ENCODE measurements at regions not wholly inside any gene's neighbourhood (a gene's known extent, or its start where the extent isn't known, plus 50 kb on each side); places are given as distances from the start of the nearest gene placed in this dataset.

DNA sequence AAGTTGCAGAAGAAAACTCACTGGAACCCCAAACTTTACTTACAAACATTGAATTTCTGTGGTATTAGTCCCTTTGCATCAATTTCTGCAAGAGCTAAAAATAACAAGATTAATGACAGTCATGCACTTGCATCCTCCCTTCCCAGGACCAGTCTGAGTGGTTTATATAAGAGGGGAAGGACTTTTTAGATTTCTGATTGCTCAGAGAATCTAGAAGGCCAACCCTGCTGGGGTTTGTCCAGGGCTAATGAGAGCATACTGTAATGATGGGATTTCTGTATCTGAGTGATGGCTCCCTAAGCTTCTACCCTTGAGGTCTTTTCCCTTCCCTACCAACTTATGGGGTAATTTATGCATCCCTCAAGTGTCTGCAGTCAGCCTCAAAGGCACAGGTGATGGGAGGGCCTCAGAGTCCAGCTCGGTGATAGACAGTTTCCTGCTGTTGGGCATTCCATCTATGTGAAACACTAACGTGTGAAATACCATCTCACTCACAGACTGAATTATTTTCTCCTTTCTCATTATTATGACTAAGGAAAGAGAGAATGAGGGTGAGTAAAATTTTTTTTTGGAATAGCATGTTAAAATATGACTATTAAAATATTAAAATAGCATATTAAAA lies 556.3 kb downstream of the RIT2 start:
- CTCF ChIA-PET = no interaction called here
- Mint-ChIP-seq H3K9me3 (peaks cover 9% of the 10 kb centered on the region), H3K4me1 (no peaks in the 10 kb centered on the region), H3K36me3 (ENCODE audit: low read depth) (no peaks in the 10 kb centered on the region), H3K27me3 (no peaks in the 10 kb centered on the region), H3K27ac (no peak overlapping the region), H3K4me3 (no peak overlapping the region)
- no peak for DNase-seq
- POLR2A ChIA-PET = no interaction called here

DNA sequence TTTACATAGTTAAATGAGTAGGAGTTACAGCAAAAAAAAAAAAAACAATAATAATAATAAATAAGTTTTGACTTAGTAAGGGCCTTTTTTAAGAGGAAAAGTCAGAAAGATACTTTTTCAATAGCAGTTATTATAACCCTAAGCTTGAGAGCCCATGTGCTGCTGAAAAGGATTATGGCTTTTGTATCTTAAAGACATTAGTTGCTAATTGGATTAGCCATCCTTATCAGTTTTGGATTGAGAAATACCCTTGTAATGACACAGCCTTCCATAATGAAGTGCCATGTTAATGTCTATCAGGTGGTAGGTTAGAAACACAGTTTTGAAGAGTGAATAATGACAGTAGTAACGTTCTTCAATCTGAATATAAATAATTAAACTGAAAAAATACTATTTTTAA lies 554.0 kb downstream of the RIT2 start:
- H3K4me3 Mint-ChIP-seq = no peak overlapping the region
- H3K9me3 Mint-ChIP-seq = peaks cover 3% of the 10 kb centered on the region
- no peaks in the 10 kb centered on the region for H3K27me3 Mint-ChIP-seq
- DNase-seq = no peak
- POLR2A ChIA-PET = no interaction called here
- no peaks in the 10 kb centered on the region for H3K36me3 Mint-ChIP-seq (ENCODE audit: low read depth)
- no peak overlapping the region for H3K27ac Mint-ChIP-seq
- no peaks in the 10 kb centered on the region for H3K4me1 Mint-ChIP-seq
- CTCF ChIA-PET = no interaction called here

GRCh38 chr18:42563995-42564394 lies 551.5 kb downstream of the RIT2 start:
- Mint-ChIP-seq H3K9me3 (no peaks in the 10 kb centered on the region), H3K4me1 (no peaks in the 10 kb centered on the region), H3K36me3 (ENCODE audit: low read depth) (no peaks in the 10 kb centered on the region), H3K27me3 (no peaks in the 10 kb centered on the region), H3K27ac (no peak overlapping the region), H3K4me3 (no peak overlapping the region)
- ChIA-PET CTCF (no interaction called here), POLR2A (no interaction called here)
- no peak for DNase-seq

GRCh38 chr18:42564761-42565160 lies 550.7 kb downstream of the RIT2 start:
- no peaks in the 10 kb centered on the region for H3K27me3 Mint-ChIP-seq
- ChIA-PET CTCF (no interaction called here), POLR2A (no interaction called here)
- no peak for DNase-seq
- H3K4me3 Mint-ChIP-seq = no peak overlapping the region
- H3K4me1 Mint-ChIP-seq = no peaks in the 10 kb centered on the region
- H3K9me3 Mint-ChIP-seq = no peaks in the 10 kb centered on the region
- no peak overlapping the region for H3K27ac Mint-ChIP-seq
- no peaks in the 10 kb centered on the region for H3K36me3 Mint-ChIP-seq (ENCODE audit: low read depth)

GRCh38 chr18:42568773-42569172 lies 546.7 kb downstream of the RIT2 start:
- DNase-seq = no peak
- POLR2A ChIA-PET = no interaction called here
- no peaks in the 10 kb centered on the region for H3K4me1 Mint-ChIP-seq
- H3K27ac Mint-ChIP-seq = no peak overlapping the region
- H3K27me3 Mint-ChIP-seq = no peaks in the 10 kb centered on the region
- H3K36me3 Mint-ChIP-seq (ENCODE audit: low read depth) = no peaks in the 10 kb centered on the region
- peaks cover 2% of the 10 kb centered on the region for H3K9me3 Mint-ChIP-seq
- H3K4me3 Mint-ChIP-seq = no peak overlapping the region
- CTCF ChIA-PET = no interaction called here

- no peaks in the 10 kb centered on the region for H3K4me1 Mint-ChIP-seq
- H3K27ac Mint-ChIP-seq = no peak overlapping the region
- ChIA-PET CTCF (no interaction called here), POLR2A (no interaction called here)
- no peaks in the 10 kb centered on the region for H3K27me3 Mint-ChIP-seq
- no peak for DNase-seq
- no peak overlapping the region for H3K4me3 Mint-ChIP-seq
- H3K36me3 Mint-ChIP-seq (ENCODE audit: low read depth) = no peaks in the 10 kb centered on the region
- peaks cover 2% of the 10 kb centered on the region for H3K9me3 Mint-ChIP-seq
Measured at GRCh38 chr18:42574871-42575270, 540.6 kb downstream of the RIT2 start.

GRCh38 chr18:42576124-42576523 lies 539.4 kb downstream of the RIT2 start:
- DNase-seq = no peak
- ChIA-PET POLR2A (no interaction called here), CTCF (no interaction called here)
- H3K4me3 Mint-ChIP-seq = no peak overlapping the region
- peaks cover 2% of the 10 kb centered on the region for H3K9me3 Mint-ChIP-seq
- H3K27me3 Mint-ChIP-seq = no peaks in the 10 kb centered on the region
- no peaks in the 10 kb centered on the region for H3K36me3 Mint-ChIP-seq (ENCODE audit: low read depth)
- no peaks in the 10 kb centered on the region for H3K4me1 Mint-ChIP-seq
- no peak overlapping the region for H3K27ac Mint-ChIP-seq

DNA sequence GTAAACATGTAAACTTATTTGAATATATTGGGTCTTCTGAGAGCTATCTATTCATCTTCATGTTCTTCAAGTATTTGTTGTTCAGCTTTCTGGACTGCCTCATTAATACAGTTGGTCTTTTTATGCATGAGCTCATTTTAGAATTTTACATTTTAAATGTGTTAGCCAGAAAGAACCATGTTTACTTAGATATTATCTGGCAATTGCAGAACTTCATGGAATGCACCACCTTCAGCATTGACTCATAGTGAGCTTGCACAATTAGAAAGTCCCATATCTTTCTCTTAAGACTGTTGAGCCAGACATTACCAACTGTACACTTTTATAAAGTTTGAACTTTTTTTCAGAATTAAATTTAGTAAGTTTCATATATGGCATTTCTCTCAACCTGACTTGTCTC lies 536.7 kb downstream of the RIT2 start:
- ChIA-PET CTCF (no interaction called here), POLR2A (no interaction called here)
- Mint-ChIP-seq H3K9me3 (no peaks in the 10 kb centered on the region), H3K36me3 (ENCODE audit: low read depth) (no peaks in the 10 kb centered on the region), H3K4me1 (no peaks in the 10 kb centered on the region), H3K27me3 (no peaks in the 10 kb centered on the region), H3K4me3 (no peak overlapping the region), H3K27ac (no peak overlapping the region)
- no peak for DNase-seq

DNA sequence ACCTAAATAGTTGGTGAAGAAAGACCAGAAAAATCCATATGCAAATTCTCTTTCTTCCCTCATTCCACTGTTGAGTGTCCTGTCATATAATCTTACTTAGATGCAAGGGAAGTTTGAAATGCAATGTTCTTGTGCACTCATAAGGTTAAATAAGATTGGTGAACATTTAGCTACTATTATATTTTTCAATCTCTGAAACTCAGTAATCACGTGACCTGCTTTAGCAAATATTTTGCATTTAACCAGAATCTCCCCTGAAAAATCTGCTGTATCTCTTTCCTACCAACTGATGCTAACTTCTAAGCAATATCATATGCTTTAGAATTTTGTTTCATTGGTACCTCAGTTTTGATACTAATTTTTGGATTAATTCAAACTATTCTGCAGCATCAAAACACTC lies 533.2 kb downstream of the RIT2 start:
- H3K27me3 Mint-ChIP-seq = no peaks in the 10 kb centered on the region
- H3K4me1 Mint-ChIP-seq = no peaks in the 10 kb centered on the region
- H3K36me3 Mint-ChIP-seq (ENCODE audit: low read depth) = no peaks in the 10 kb centered on the region
- no peak for DNase-seq
- no peak overlapping the region for H3K4me3 Mint-ChIP-seq
- H3K27ac Mint-ChIP-seq = no peak overlapping the region
- ChIA-PET POLR2A (no interaction called here), CTCF (no interaction called here)
- H3K9me3 Mint-ChIP-seq = peaks cover 3% of the 10 kb centered on the region

- Mint-ChIP-seq H3K4me1 (no peaks in the 10 kb centered on the region), H3K4me3 (no peak overlapping the region), H3K36me3 (ENCODE audit: low read depth) (no peaks in the 10 kb centered on the region), H3K27ac (no peak overlapping the region), H3K27me3 (no peaks in the 10 kb centered on the region), H3K9me3 (peaks cover 3% of the 10 kb centered on the region)
- POLR2A ChIA-PET = no interaction called here
- CTCF ChIA-PET = no interaction called here
- no peak for DNase-seq
Measured at GRCh38 chr18:42583283-42583731, 532.2 kb downstream of the RIT2 start.

GRCh38 chr18:42586601-42587000 lies 528.9 kb downstream of the RIT2 start:
- CTCF ChIA-PET = no interaction called here
- no peaks in the 10 kb centered on the region for H3K4me1 Mint-ChIP-seq
- no peak overlapping the region for H3K27ac Mint-ChIP-seq
- POLR2A ChIA-PET = interaction anchor here (0.6 kb wide), 1 partner anchor 457 kb away, joined by 3 read pairs; no protein-coding TSS in a partner anchor
- H3K27me3 Mint-ChIP-seq = no peaks in the 10 kb centered on the region
- no peaks in the 10 kb centered on the region for H3K36me3 Mint-ChIP-seq (ENCODE audit: low read depth)
- H3K9me3 Mint-ChIP-seq = peaks cover 3% of the 10 kb centered on the region
- no peak overlapping the region for H3K4me3 Mint-ChIP-seq
- DNase-seq = no peak

DNA sequence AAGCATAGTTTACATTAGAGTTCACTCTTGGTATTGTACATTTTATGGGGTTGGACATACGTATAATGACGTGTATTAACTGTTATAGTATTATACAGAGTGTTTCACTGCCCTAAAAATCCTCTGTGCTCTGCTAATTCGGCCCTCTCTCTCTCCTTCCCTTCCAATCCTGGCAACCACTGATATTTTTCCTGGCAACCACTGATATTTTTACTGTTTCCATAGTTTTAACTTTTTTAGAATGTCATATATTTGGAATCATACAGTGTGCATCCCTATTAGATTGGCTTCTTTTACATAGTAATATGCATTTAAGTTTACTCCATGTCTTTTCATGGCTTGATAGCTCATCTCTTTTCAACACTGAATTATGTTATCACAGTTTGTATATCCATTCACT lies 526.7 kb downstream of the RIT2 start:
- H3K36me3 Mint-ChIP-seq (ENCODE audit: low read depth) = no peaks in the 10 kb centered on the region
- H3K27ac Mint-ChIP-seq = no peak overlapping the region
- H3K4me3 Mint-ChIP-seq = no peak overlapping the region
- H3K27me3 Mint-ChIP-seq = no peaks in the 10 kb centered on the region
- H3K9me3 Mint-ChIP-seq = peaks cover 3% of the 10 kb centered on the region
- DNase-seq = no peak
- ChIA-PET POLR2A (no interaction called here), CTCF (interaction anchor here (1.2 kb wide), 1 partner anchor 8 kb away, joined by 3 read pairs; no protein-coding TSS in a partner anchor)
- H3K4me1 Mint-ChIP-seq = no peaks in the 10 kb centered on the region

DNA sequence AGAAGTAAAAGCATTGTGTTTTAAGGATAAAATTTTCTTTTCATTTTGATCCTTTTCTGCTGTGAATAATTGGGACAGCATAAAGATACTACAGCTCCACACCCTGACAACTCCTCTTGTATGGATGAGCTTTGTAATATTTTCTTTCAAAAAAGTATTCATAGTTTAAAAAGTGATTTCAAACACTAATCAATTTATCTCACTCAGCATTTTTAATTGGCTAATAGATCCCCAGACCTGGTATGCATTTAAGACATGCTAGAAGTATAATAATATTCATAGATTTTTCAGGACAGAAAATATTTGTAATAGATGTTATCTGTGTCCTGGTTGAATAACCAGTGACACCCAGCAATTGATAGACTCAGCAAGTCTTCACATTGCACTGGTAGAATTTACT lies 510.7 kb downstream of the RIT2 start:
- no peak overlapping the region for H3K4me3 Mint-ChIP-seq
- H3K27ac Mint-ChIP-seq = no peak overlapping the region
- H3K4me1 Mint-ChIP-seq = no peaks in the 10 kb centered on the region
- H3K9me3 Mint-ChIP-seq = peaks cover 3% of the 10 kb centered on the region
- CTCF ChIA-PET = no interaction called here
- no peaks in the 10 kb centered on the region for H3K27me3 Mint-ChIP-seq
- POLR2A ChIA-PET = no interaction called here
- DNase-seq = no peak
- no peaks in the 10 kb centered on the region for H3K36me3 Mint-ChIP-seq (ENCODE audit: low read depth)

- no peak overlapping the region for H3K4me3 Mint-ChIP-seq
- peaks cover 3% of the 10 kb centered on the region for H3K9me3 Mint-ChIP-seq
- no peaks in the 10 kb centered on the region for H3K27me3 Mint-ChIP-seq
- POLR2A ChIA-PET = no interaction called here
- no peak overlapping the region for H3K27ac Mint-ChIP-seq
- DNase-seq = no peak
- H3K36me3 Mint-ChIP-seq (ENCODE audit: low read depth) = no peaks in the 10 kb centered on the region
- H3K4me1 Mint-ChIP-seq = no peaks in the 10 kb centered on the region
- CTCF ChIA-PET = no interaction called here
Measured at GRCh38 chr18:42606886-42607495, 508.5 kb downstream of the RIT2 start.
